ENCODE measurements at regions not wholly inside any gene's neighbourhood (a gene's known extent, or its start where the extent isn't known, plus 50 kb on each side); places are given as distances from the start of the nearest gene placed in this dataset.
"Not testable (repeated sequence)": the region's sequence is repeated elsewhere in the genome, so short reads cannot be mapped to it uniquely, and the experiment has no call there.

DNA sequence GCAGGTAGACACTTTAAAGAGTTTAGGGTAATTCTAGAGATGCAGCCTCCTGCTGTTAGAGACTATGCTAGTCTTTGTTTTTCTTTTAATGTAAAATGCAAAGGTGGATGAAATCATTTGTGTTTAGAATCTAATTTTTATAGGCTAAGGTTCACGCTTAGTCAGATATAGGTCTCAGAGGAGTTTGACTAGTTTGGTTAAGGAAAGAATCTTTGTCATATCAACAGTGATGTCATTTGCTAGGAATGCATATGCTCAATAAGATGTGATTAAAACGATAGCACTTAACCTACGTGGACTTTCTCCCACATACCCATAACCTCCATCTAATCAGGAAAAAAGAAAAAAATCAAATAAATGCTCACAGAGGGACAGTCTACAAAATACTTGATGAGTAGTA, 859.3 kb upstream of the ATXN7L3B start:
- DNase-seq (ENCODE audit: low read depth): no peak

DNA sequence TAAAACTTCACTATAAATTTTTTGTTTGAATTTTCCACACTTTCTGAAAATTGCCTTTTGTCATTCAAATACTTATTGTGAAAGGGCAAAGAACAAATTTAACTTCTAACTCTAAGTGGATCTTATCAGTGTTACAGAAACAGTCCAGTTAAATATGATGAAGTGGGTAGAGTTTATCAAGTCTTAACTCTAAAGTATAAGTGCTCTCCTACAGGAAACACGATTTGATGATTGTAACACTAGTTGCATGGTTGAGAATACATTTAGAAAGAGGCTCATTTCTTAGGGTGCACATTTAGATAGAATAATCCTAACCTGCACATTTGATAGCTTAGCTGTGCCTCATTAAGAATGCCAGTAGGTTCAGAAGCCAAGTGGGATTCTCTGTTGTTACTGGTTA, 838.3 kb upstream of the ATXN7L3B start:
- no peak for DNase-seq (ENCODE audit: low read depth)

DNA sequence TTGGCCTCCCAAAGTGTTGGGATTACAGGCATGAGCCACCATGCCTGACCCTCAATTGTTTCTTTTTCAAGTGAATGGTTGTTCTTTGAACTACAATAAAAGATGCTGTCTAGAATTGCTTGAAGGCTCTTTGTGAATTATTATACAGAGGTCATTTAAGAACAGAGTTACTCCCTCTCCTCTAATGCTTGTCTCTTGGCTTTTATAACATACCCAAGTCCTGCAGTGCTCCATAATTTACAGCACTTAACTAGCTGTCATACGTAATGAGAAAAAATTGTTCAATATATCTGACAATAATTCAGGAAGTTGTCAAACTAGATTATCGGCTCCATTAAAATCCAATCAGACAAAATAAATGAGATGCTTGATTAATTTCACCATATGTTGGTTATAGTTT, 823.0 kb upstream of the ATXN7L3B start:
- no peak for DNase-seq (ENCODE audit: low read depth)

DNA sequence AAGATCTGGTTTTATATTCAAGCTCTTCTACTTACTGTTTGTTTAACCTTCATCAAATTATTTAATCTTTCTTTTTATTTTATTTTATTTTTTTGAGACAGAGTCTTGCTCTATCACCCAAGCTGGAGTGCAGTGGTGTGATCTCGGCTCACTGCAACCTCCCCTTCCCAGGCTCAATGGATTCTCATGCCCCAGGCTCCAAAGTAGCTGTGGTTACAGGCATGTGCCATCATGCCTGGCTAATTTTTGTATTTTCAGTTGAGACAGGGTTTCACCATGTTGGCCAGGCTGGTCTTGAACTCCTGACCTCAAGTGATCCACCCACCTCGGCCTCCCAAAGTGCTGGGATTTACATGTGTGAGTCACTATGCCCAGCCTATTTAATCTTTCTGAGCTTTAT, 821.5 kb upstream of the ATXN7L3B start:
- DNase-seq (ENCODE audit: low read depth): not testable (repeated sequence)

DNA sequence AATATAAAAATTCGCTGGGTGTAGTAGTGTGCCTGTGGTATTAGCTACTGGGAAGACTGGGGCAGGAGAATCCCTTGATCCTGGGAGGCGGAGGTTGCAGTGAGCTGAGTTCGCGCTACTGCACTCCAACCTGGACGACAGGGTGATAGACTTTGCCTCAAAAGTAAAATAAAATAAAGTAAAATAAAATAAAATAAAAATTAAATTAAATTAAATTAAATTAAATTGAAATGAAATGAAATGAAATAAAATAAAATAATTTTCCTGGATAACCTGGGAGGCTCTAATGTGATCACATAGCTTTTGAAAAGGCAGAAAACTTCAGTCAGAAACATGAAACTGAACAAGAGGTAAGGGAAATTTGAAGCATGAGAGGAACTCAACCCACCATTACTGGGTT, 818.4 kb upstream of the ATXN7L3B start:
- no peak for DNase-seq (ENCODE audit: low read depth)

DNA sequence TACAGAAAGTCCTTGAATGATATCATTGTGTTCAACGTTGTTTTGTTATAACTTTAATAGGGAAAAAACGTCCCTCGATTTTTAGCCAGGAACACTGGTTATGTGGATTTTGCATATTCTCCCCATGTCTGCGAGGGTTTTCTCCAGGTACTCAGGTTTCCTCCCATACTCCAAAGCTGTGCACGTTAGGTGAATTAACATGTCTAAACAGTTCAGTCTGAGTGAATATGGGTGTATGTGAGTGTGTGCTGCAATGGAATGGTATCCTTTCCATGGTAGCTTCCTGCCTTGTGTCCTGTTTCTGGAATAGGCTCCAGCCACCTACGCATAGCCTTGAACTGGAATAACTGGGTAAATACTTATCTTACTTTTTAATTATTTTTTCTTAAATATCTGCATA, 810.8 kb upstream of the ATXN7L3B start:
- no peak for DNase-seq (ENCODE audit: low read depth)

DNA sequence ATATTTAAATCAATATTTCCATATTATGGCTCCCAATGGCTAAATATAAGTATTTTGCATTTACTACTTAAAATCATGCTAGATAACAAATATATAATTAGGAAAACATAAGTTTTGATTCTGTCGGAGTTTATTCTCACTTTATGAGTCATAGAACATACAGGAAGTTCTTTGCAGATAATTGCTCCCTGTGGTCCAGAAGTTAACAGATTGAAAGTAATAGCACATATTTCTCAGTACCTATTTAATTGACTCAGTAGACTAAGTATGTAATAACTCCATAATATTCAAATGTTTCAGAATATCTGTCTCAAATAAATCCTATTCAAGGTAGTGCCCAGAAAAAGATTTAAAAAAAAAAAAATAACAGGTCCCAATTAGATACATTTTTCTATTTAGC, 806.0 kb upstream of the ATXN7L3B start:
- no peak for DNase-seq (ENCODE audit: low read depth)

DNA sequence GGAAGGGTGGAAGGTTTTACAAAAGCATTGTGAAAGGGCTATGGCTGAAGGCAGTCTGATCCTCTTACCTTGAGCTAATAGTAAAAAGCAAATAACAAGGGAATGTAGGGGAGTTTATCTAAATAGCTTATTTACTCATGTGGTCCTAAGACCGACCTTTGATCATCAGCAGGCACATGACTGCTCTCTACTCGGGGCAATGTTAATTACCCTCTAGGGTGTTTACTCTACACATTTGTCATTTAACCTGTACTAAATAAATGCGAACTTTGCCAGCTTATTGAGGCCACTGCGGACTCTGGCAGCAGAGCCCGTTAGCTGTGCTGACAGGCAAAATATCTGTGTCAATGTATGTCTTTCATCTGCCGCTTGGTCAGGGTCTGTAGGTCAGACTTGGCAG, 768.3 kb upstream of the ATXN7L3B start:
- no peak for DNase-seq (ENCODE audit: low read depth)

DNA sequence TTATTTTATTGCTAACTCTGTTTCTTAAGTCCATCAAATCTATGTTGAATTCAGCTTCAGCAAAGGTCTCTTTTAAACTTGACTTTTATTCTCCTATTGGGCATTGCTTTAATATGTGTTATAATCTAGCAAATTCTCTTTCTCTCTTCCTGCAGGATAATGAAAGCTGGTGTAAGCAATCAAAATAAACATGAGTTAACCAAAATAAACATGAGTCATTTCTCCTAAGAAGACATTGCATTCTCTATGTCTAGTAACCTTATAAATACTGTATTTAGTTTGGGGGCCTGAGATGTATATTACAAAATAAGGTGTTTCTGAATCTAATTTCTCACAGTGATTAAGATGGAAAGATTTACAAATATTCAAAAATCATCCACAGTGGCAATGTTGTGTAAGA, 739.1 kb upstream of the ATXN7L3B start:
- no peak for DNase-seq (ENCODE audit: low read depth)

DNA sequence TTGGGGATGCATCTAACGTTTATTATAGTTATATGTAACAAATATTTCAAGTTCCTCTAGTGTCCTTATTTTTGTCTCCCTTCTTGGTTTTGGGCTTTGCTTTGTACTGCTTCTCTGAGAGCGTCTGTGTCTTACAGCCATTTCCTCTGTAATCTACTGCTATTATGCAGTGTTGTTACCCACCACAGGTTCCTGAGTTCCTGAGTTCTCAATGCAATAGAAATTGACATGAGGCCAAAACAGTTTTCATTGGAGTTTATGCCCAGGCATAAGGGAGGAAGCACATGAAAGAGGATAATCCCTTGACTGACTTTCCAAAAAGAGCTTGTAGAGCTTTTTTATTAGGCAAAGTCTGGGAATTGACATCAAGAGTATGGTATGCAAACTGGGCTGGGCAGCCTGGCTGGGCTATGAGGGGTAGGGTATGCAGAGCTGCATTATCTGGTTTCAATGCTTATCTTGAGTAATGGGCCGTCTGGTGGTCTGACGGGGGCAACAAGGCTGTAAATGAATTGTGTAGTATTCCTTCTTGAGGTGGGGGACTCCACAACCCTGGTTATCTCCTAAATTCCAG, 722.5 kb upstream of the ATXN7L3B start:
- no peak for DNase-seq (ENCODE audit: low read depth)

DNA sequence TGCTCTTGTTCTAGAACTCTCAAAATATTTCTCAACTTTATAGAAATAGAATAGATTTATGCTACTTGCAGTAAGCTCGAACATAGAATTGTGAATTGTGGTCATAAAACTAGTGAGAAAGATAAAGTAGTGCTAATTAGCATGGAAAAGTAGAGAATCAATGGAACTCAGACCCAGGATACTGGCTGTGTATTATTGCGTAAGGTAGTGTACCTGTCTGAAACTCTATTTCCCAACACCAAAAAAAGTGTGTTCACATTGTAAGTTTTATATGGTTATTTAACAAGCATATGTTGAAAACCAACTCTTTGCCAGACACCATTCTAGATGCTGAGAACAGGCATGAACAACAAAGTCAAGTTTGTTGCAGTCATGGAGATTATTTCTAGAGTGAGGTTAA, 720.5 kb upstream of the ATXN7L3B start:
- DNase-seq (ENCODE audit: low read depth): no peak

DNA sequence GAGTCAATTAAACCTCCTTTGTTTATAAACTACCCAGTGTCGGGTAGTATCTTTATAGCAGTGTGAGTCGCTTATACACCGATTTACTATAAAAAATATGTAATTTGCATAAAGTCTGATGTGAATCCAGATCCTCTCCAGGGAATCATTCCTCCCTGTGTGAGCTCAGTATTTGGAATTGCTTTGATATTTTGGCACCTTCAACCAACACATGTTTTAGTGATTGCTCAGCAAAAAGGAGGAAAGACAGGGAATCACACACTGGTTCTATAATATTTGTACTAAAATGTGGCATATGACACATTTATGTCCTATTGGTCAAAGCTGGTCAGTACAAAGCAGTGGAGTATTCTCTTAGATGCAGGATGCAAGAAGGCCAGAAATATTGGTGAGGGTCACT, 703.9 kb upstream of the ATXN7L3B start:
- DNase-seq (ENCODE audit: low read depth): no peak

DNA sequence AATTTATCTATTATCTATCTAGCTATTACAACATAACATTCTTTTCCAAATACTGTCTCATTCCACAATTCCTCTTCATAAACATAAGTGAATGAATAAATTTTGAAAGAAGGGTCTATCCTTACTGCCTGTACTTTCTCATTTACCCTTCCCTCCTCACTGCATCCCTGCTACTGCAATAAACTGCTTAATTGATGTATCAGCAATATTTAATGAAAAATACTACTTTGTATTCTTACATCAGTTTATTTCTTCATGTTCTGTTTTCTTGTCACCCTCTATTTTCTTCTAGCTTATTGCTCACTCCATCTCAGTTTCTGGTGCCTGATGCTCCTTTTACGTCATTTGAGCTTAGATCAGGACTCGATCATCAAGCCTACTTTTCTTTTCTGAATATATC, 695.7 kb upstream of the ATXN7L3B start:
- no peak for DNase-seq (ENCODE audit: low read depth)

DNA sequence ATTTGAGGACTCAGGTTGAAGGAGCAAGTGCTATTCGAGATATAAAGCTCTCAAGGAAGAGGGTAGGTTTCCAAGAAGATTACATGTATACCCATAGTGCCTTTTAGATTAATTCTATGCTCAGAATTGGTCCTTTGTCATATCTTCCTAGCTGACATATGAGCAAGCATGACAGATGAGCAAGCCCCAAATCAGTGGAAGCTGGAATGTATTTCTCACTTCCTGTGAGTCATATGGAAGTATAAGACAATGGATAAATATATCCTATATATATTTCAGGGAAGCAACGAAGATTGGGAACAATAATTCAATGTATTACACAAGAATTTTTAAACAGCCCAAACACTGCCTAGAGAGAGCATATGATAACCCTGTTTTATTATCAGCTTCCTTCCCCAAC, 674.1 kb upstream of the ATXN7L3B start:
- DNase-seq (ENCODE audit: low read depth): peak; percentile 1

DNA sequence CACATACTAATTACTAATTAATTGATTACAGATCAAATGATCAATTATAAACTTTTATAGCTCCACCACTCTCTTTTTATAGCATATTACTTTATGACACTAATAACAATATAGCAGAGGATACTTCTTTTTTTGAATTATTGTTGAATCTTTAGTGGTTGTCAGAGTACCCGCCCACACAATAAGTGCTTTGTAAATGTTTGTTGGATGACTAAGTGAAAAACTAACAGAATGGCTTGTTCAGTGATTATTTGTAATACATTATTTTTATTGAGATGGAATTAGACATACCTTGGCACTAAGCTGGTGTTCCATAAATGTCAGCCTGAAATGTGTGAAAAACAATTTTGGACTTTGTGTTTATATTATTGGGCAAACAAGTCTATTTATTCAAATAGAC, 670.5 kb upstream of the ATXN7L3B start:
- DNase-seq (ENCODE audit: low read depth): no peak

DNA sequence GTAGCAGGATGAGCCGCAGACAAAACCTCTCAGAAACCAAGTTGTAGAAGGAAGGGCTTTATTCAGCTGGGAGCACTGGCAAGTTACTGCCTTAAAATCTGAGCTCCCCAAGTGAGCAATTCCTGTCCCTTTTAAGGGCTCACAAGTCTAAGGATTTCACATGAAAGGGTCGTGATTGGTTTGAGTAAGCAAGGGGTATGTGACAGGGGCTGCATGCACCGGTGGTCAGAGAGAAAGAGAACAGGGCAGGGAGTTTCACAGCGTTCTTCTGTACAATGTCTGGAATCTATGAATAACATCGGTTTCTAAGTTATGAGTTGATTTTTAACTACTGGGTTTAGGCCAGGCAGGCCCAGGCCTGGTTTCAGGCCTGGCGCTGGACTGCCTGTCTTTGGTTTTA, 660.3 kb upstream of the ATXN7L3B start:
- not testable (repeated sequence) for DNase-seq (ENCODE audit: low read depth)

DNA sequence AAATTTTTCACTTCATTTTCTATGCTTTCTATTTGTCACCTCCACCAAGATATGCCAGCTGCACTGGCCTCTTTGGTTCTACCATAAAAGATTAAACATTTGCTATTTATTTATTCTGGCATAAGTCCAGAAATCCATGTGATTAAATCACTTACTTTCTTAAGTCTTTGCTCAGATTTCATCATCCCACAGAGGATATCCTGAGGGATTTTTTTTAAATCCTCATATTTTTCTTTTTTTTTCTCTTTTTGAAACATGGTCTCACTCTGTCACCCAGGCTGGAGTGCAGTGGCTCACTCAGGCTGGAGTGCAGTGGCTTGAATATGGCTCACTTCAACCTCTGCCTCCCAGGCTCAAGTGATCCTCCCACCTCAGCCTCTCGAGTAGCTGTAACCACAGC, 645.4 kb upstream of the ATXN7L3B start:
- DNase-seq (ENCODE audit: low read depth): no peak

DNA sequence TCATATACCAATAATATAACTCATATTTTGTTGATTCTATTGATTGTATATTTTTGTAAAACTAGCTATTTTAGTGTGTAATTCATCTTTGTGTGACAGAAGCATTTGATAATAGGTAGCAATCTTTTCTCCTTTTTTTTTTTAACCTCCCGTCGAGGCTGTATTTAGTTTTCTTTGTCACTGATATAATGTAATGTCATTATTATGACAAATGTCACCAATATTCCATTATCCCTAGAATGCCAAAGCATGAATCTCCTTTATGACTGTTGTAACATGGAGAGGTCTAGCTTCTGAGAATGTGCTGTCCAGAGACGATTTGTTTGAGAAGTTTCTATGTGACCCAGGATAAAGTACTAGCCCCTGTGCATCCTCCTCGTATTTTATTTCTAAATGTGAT, 639.0 kb upstream of the ATXN7L3B start:
- DNase-seq (ENCODE audit: low read depth): no peak

DNA sequence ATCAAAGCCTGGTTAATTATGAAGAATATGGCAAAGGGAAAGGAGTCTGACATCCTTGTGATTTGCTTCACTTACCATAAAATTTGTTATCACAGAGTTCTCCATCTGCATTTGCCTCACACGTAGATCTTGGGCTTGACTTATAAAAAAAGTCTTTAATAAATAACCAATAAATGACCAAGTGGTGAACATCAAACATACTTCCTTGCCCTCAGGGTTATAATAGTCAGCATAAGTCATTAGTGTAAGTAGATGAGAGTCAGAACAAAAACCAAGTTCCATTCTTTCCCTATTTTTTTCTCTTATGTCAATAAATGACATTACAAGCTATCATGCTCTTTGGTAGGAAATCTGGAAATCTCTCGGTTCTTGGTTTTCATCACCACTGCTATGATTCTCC, 635.4 kb upstream of the ATXN7L3B start:
- no peak for DNase-seq (ENCODE audit: low read depth)

DNA sequence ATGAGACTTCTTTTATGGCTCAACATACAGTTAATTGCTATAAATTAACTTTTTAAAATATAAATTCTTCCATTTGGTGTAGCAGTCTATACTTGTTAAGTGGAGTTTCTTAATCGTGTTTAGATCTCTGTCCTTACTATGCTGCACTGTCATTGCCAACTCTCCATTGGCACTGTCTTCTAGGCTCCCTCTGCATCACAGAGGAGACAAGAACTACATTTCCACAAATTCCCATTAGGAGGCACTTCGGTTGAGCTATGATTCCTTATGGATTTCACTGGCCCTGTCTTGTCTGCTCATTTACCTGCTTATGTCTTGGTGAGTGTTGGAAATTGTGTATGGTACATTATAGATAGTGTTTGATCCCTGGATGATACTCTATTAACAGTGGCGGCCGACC, 630.9 kb upstream of the ATXN7L3B start:
- DNase-seq (ENCODE audit: low read depth): no peak

DNA sequence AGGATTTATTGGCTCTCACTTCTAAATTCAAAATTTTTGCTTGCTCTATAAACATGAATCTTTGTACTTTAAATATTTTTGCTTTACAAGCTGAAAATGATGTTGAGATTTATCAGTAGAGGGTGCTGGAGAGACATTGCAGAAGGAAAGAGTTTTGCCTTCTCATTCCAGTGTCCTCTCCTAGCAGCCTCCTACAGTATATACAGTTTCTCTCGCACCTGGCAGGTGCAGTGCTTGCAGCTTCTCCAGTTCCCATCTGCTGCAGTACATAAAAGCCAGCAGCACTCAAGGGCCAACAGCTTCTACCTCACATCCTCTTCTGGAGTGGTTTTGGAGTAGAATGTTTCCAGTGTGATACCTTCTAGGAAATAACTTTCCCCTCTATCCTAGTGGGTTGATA, 601.8 kb upstream of the ATXN7L3B start:
- DNase-seq (ENCODE audit: low read depth): no peak

DNA sequence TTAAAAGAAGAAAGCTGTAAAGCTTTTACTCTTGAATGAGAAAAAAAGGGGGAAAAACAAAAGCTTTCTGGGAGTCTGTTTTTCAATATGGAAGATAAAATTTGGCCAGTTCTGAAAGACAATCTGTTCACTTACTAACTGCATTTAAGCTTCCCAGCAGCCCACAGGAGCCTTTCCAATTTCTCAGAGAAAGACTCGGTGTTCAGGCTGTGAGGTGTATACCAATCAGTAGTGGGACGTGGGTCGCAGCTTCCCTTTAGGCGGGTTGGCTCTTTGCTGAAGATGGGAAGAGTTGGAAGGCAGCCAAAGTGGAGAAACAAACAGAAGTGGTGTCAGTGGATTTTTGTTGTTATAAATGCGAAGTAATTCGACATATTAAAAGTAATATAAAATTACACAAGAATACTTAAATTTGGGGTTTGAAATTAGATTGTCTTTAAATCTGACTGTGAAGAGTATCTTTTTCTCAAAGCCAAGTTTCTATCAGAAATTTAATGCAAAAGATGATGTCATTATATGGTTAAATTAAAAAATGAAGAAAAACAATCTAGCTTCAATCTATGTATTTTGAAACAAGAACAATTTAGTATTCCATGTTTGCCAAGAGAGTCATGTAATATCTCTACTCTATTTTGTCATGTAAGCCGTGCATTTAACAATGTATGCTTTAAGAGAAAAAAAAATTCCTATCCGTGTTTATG, 590.2 kb upstream of the ATXN7L3B start:
- DNase-seq (ENCODE audit: low read depth): no peak

DNA sequence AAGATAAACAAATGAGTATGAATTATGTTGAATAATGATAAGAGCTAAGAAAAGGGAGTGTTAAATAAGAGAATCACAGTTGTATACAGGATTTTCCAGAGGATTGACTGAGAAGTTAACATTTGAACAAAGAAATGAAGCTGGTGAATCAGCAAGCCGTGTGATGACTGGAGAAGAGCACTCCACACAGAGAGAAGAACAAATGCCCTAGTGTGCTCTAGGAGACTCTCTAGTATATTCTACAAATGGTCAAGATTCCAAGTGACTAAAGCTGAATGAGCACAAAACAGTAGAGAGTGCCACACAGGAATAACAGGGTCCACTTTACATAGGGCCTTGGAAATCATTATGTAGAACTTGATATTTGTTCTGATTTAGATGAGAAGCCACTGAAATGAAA, 587.1 kb upstream of the ATXN7L3B start:
- DNase-seq (ENCODE audit: low read depth): no peak

DNA sequence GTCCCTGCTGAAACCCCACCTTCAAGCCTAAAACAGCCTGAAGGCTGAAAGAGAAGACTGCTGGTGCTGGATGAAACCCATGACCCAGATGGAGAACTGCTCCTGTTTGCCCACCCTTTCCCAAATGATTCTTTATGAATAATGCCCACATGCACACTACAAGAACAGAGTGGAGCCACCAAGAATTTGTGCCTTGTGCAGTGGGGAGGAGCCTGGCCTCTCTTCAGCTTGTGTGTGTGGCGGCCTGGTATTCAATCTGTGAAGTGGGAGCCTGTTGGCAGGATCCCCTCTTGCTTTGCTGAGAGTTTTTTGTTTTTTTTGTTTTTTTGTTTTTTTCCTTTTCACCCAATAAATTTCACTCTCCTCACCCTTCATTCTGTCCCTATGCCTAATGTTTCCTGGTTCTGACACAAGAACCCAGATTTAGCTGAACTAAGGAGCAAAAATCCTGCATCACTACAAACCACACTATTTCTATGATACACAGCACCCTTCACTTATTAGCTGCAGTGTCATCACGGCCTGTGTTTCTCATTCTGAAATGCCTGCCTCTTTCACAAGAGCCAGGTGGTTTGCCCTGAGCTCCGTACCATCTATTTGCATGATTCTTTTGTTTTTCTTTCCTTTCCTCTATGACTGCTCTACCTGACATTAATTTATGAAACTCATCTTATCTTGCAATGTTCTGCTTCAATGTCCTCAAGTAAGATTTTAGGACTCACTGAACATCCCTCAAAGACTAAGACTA, 585.5 kb upstream of the ATXN7L3B start:
- no peak for DNase-seq (ENCODE audit: low read depth)
